B cell (primary cell): ENCODE measurements at regions not wholly inside any gene's neighbourhood (a gene's known extent, or its start where the extent isn't known, plus 50 kb on each side); places are given as distances from the start of the nearest gene placed in this dataset.

Source experiments
- EZH2 ChIP-seq: IDR thresholded peaks from 2 replicates; pipeline ENCODE4 v1.6.1; 2012; ENCODE audit warnings: borderline replicate concordance, low read depth, mild to moderate bottlenecking, moderate library complexity, low read length; ENCODE audit not compliant: insufficient read depth, poor library complexity, severe bottlenecking
- TF ChIP-seq, protein P1 (sequence below): fragments of 200-600 bp; IDR thresholded peaks from one replicate; pipeline ENCODE4 v1.8.0; 2022; ENCODE audit warnings: antibody characterized with exemption, mild to moderate bottlenecking

GRCh38 chr20:60269573-60270162 is 311.4 kb downstream of the CDH26 start:
- TF ChIP-seq, protein P1, sequence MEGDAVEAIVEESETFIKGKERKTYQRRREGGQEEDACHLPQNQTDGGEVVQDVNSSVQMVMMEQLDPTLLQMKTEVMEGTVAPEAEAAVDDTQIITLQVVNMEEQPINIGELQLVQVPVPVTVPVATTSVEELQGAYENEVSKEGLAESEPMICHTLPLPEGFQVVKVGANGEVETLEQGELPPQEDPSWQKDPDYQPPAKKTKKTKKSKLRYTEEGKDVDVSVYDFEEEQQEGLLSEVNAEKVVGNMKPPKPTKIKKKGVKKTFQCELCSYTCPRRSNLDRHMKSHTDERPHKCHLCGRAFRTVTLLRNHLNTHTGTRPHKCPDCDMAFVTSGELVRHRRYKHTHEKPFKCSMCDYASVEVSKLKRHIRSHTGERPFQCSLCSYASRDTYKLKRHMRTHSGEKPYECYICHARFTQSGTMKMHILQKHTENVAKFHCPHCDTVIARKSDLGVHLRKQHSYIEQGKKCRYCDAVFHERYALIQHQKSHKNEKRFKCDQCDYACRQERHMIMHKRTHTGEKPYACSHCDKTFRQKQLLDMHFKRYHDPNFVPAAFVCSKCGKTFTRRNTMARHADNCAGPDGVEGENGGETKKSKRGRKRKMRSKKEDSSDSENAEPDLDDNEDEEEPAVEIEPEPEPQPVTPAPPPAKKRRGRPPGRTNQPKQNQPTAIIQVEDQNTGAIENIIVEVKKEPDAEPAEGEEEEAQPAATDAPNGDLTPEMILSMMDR: no peak
- TF ChIP-seq EZH2: no peak
